DOHH2 (cell line): ENCODE measurements at regions not wholly inside any gene's neighbourhood (a gene's known extent, or its start where the extent isn't known, plus 50 kb on each side); places are given as distances from the start of the nearest gene placed in this dataset.

Source experiments
- CTCF ChIP-seq: fragments of 200-600 bp; sonication (generic); IDR thresholded peaks from one replicate; pipeline ENCODE4 v1.5.1; 2014; ENCODE audit warnings: antibody characterized with exemption, mild to moderate bottlenecking, low read depth, low read length; ENCODE audit not compliant: poor library complexity, severe bottlenecking
- EZH2phosphoT487 ChIP-seq: fragments of 200-600 bp; sonication (generic); IDR thresholded peaks from 2 replicates; pipeline ENCODE4 v1.6.1; 2017; ENCODE audit warnings: borderline replicate concordance, mild to moderate bottlenecking, antibody characterized with exemption, low read length, moderate library complexity, mixed read lengths

GRCh38 chr1:234858722-234859121 is 248.7 kb upstream of the IRF2BP2 start:
- no peak for TF ChIP-seq CTCF
- TF ChIP-seq EZH2phosphoT487 = no peak
